ENCODE measurements at regions not wholly inside any gene's neighbourhood (a gene's known extent, or its start where the extent isn't known, plus 50 kb on each side); places are given as distances from the start of the nearest gene placed in this dataset.
"Not testable (repeated sequence)": the region's sequence is repeated elsewhere in the genome, so short reads cannot be mapped to it uniquely, and the experiment has no call there.

DNA sequence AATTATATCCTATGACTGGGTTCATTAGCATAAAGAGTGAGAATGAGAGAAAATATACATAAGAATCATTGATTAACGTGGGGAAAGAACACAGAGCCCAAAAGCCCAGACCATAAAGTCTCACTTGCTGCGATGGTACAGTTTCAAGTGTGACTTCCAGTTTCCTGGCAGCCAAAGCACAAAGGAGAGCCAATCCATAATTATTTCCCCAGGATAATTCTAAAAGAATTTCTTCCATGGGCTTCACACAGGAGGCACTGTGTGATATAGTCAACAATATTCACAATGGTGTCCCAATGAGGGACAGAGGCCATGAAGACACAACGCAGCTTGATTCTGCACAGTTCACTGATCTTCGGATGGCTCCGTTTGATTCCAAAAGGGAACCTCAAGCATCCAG lies 321.6 kb downstream of the PLPP3 start:
- DNase-seq, result no peak

- no peak for DNase-seq
Observed at GRCh38 chr1:56256153-56257000, 323.0 kb downstream of the PLPP3 start.

- DNase-seq, result no peak
Observed at GRCh38 chr1:56255516-56256152, 323.7 kb downstream of the PLPP3 start.

DNA sequence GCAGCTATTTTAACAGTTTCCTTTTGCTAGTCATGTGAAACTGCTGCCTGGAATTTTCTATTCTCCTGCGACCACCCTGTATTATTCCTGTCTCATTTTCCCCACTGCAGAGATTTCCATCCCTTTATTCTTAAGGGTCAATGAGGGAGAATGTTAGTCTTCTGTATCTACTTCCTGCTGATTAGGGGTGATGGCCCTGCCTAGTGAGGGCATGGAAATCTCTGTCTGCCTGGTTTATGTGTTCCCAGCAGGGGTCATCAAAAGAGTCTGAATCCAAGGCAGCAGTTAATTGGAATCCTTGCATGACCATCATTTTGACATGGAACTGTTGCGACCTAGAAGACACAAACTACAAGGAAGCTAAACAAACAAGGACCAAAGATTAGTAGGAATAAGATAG lies 325.2 kb downstream of the PLPP3 start:
- no peak for DNase-seq

GRCh38 chr1:56250809-56251208 lies 328.6 kb downstream of the PLPP3 start:
- no peak for DNase-seq

DNA sequence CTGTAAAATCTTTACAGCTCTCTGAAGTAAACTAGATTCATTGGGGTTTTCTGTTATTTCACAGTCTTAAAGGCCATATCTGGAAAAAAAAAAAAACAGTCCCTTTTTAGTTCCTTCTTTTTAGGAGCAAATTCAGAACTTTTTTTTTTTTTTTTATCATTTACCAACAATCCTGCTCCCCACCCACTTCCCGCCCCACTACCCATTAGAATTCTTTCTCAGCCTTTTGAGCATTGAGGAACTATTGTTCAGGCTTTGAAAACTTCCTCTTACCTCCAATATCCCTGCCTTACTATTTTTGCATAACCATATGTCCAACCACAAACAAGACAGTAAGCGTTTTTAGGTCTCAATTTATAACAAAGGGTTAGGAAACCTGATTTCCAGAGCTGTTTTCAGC lies 330.1 kb downstream of the PLPP3 start:
- no peak for DNase-seq

DNA sequence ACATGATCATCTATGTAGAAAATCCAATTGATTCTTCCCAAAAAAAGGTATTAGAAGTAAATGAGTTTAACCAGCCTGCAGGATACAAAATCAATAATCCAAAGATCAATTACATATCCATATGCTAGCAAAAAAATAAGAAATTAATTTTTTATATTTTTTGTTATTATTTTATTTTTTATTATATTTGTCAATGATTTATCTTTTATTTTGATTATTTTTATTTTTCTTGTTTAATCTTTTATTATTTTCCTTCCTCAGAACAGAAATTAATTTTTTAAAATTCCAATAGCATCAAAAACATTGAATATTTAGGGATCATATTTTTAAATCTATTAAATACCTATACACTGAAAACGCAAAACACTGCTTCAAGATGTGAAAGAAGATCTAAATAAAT lies 331.2 kb downstream of the PLPP3 start:
- no peak for DNase-seq

DNA sequence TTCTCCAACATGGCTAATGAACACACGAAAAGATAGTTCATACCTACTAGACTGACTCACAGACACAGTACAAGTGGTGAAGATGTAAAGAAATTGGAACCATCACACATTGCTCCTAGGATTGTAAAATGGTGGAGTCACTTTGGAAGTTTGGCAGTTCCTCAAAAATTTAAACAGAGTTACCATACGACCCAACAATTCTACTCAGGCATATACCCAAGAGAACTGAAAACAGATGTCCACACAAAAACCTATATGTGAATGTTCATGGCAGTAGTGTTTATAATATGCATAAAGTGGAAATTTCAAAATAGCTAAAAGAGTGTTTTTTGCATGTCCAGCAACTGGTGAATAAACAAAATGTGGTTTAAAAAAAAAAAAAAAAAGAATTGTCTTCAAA lies 332.6 kb downstream of the PLPP3 start:
- DNase-seq, result not testable (repeated sequence)

DNA sequence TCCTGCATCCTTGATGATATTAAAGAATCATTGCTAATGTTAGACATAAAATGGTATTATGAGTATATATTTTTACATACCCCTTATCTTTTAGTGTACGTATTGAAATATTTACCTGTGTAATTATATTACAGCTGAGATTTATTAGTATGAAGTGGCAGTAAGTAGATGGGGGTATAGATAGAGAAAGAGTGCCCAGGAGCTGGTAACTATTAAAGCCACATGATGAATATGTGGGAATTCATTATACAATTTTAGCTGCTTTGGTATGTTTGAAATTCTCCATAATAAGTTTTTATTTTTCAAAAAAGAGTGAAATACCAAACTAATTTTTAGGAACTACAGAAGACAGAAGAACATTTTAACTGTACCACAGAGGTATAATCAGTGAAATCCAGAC lies 339.0 kb downstream of the PLPP3 start:
- DNase-seq, result no peak

GRCh38 chr1:56237491-56238064 lies 341.8 kb downstream of the PLPP3 start:
- no peak for DNase-seq

- DNase-seq, result no peak
Observed at GRCh38 chr1:56236688-56237087, 342.7 kb downstream of the PLPP3 start.

DNA sequence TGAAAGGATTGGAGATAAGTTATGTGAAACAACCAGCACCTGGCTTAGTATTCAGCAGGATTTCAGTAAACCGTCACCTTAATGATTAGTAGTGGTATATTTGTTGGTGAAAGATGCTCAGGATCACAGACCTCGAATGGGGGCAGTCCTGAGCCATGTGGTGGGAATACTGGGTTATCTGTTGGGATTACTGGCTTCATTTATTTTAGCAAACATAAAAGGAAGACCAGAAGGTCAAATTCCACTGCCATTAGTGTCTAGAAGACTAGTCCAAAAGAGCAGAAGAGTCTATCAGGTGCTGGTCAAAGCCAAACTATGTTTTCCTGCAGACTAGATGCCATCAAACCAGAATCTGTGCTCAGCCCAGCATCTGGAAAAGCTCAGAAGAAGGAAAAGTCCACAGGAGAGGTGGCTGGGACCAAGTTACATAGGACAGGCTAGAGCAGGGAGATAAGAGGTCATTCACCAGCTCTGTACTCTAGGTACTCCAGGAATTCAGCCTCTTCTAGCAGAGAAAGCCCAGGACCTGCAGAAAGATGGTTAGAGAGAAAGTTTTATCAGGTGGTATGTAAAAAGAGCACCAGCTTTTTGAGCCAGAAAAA lies 343.4 kb downstream of the PLPP3 start:
- no peak for DNase-seq

DNA sequence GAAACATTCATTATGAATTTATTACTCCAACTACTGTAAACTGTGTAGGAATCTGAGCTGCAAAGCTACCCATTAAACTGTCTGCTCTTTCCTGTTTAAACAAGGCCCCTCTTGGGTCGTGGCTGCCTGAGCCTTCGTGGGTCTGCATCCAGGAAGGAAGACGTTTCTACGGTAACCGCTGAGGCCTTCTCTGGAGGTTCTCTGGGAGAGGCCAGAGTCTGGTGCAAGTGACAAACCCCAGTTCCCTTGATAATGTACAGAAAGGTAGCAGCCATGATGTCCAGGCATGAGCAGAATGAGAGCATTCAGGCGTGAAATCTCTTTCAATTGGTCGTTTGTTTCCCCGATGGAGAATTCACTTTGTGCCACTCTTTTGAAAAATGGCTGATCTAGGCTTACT lies 350.2 kb downstream of the PLPP3 start:
- DNase-seq, result no peak

- no peak for DNase-seq
Observed at GRCh38 chr1:56227886-56228285, 351.5 kb downstream of the PLPP3 start.

DNA sequence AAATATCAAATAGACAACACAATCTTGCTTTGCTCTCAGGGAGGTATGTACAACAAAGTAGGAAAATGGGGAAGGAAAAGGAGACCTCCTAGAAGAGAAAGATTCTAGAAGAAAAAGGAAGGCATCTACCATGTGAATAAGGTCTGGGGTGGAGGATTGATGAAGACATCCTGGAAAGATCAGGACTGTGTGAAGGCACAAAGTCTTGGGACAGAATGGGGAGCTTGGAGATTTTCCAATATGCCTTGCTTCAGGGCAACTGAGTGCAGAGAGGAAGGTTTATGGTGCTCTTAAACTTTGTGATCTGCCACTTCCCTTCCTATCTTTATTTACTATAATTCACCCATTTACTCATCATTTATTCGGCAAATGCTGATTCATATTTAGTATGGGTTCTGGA lies 352.0 kb downstream of the PLPP3 start:
- no peak for DNase-seq

DNA sequence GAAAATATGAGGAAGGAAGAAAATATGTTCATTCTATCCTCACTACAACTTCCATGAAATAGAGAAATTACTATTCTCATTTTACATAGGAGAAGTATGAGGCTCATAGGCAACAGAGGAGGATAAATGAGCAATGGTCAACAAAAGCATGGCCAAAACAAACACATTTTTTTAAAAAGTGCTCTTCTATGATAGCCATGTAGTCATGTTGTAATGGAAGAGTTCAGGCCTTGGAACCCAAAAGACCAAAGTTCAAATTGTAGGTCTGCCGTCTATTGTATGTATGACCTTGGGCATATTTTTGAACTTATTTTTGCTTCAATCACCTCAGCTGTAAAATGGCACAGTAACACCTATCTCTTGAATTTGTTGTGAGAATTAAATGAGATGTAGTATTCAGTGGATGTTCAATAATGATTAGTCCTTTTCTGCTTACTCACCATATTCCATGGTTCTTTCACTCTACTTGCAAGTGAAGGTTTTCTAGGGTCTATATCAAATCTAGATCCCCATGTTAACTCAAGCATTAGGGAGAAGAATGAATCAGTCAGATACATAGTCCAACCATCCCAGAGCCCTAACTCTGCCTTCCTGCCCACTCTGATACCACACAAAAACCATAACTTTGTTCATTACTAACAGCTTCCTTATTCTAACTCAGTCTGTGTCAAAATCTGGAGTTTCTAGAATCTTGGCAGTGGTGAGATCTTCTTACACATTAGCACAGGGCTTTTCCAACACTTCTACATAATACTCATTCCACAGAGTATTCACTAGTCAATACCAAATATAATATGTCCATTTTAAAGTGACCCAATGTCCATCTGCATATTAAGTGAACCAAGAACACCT lies 353.2 kb downstream of the PLPP3 start:
- no peak for DNase-seq

DNA sequence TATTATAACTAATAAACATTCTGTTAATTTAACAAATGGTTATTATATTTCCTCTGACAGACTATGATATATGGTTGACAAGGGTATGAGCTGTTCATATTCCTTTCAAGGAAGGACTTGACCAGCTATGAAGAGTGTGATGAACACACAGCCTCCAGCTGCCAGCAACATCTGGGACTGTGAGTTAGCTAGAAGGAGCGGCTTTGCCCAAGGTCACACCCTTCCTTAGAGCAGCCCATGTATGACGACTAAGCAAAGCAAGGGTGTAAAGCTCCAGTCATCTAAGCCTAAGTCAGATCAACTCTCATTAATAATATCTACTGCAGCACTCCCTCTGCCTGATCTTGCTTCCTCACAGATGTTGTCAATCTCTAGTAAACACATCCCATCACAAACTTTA lies 355.4 kb downstream of the PLPP3 start:
- DNase-seq, result no peak

GRCh38 chr1:56222914-56223540 lies 356.3 kb downstream of the PLPP3 start:
- DNase-seq, result no peak

DNA sequence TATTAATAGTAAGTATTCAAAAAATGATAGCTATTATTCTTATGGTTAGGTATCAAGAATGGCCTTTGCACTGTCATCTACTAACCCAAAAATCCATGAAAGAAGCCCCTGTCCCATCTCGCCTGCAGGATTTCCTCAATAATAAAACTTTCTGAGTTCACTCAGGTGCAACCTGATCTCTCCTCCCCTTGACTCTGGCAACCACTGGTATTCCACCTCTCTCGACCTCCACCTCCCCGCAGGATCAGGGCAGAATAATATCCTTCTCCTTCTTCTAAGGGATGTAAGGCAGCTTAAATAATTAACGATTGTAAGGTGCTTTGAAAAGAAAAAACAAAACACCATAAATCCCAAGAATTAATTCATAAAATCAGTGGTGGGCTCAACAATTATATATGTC lies 359.3 kb downstream of the PLPP3 start:
- no peak for DNase-seq

DNA sequence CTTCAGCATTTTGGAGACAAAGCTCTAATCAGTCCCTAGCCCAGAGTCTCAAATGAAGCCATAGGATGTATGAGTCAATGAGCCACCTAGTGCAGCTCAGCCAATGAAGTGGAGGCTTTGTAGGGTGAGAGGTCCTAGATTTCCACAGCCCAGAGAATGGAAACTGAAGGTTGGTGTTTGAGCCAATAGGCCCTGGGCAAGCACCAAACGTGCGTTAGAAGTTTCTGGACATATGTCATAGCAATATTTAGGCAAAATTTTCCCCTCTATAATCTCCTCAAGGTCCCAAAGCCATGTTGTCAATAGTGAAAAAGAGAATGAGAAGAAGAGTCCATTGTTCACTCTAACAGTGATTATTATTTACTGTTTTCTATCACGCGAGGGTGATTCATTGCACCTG lies 361.3 kb downstream of the PLPP3 start:
- no peak for DNase-seq

DNA sequence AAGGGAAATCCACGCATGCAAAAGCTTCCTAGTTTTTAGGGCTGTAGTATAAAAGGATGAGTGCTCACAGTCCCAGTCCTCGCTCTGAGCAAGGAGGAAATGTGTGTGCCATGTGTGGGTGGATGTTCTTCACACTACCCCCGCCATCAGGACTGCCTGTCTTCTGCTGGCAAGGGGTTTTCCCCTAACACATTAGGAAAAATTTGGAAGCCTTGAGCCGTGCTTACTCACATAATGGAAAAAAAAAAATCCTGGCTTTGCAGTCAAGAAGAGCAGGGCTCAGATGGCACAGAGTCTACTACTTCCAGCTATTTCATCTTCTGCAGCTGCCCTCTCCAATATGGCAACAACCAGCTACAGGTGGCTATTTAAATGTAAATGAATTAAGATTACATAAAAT lies 363.1 kb downstream of the PLPP3 start:
- no peak for DNase-seq

DNA sequence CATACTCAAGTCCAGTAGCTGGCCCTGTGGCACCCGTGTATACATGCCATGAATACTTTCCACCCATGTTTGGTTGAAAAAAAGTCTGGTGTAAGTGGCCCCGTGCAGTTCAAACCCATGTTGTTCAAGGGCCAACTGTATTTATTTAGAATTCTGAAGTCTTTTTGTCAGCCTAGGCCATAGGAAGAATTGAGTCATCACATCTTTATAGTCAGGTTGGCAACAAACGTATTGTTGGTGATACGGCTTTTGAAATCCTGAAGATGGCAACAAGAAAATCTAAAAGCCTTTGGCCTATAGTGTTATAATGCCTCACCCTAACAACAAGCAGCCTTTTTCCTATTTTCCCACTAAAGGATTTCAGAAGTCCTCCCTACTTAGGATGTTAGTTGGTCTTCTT lies 363.6 kb downstream of the PLPP3 start:
- no peak for DNase-seq
